Brain microvascular endothelial cell (primary cell): ENCODE measurements at regions not wholly inside any gene's neighbourhood (a gene's known extent, or its start where the extent isn't known, plus 50 kb on each side); places are given as distances from the start of the nearest gene placed in this dataset.

Source experiments
- DNase-seq: peaks from one replicate; pipeline ENCODE4 v3.0.0-alpha.2; 2020
- H3K27ac ChIP-seq: fragments of 250-450 bp; sonication (Bioruptor Pico); 2 replicates; pipeline ENCODE4 v1.5.1; 2020; ENCODE audit warnings: mild to moderate bottlenecking, moderate library complexity
- H3K27me3 ChIP-seq: fragments of 250-450 bp; sonication (Bioruptor Pico); replicated peaks from 2 replicates; pipeline ENCODE4 v1.5.1; 2020; ENCODE audit warnings: mild to moderate bottlenecking
- H3K36me3 ChIP-seq: fragments of 250-450 bp; sonication (Bioruptor Pico); replicated peaks from 2 replicates; pipeline ENCODE4 v1.5.1; 2020; ENCODE audit warnings: mild to moderate bottlenecking
- H3K4me3 ChIP-seq: 2 replicates; pipeline ENCODE4 v1.5.1; 2011; ENCODE audit warnings: low read depth, mild to moderate bottlenecking, control low read depth, low read length, moderate library complexity
- CTCF ChIP-seq: IDR thresholded peaks from 2 replicates; pipeline ENCODE4 v1.5.1; 2011; ENCODE audit warnings: low read depth, mild to moderate bottlenecking, moderate library complexity, low read length, control low read depth, inconsistent platforms; ENCODE audit errors: missing control alignments
- in situ Hi-C: cut with HindIII; loops from 2 replicates; pipeline ENCODE4 v1.10.0; 2017; ENCODE audit warnings: low sequenced_read_pairs, low pct_ligation_motif_present

GRCh38 chr2:189379731-189380261 lies 61.5 kb upstream of the WDR75 start:
- TF ChIP-seq CTCF, result no peak
- Histone ChIP-seq H3K27me3 (no peaks in the 10 kb centered on the region), H3K4me3 (no peak overlapping the region), H3K36me3 (no peaks in the 10 kb centered on the region), H3K27ac (peak overlapping the region; percentile 79)
- in situ Hi-C loops, result no loop called here
- no peak for DNase-seq

GRCh38 chr2:189382668-189383067 lies 58.6 kb upstream of the WDR75 start:
- Histone ChIP-seq H3K36me3 (no peaks in the 10 kb centered on the region), H3K4me3 (no peak overlapping the region), H3K27me3 (no peaks in the 10 kb centered on the region), H3K27ac (no peak overlapping the region)
- in situ Hi-C loops, result no loop called here
- no peak for TF ChIP-seq CTCF
- no peak for DNase-seq

- no peak for TF ChIP-seq CTCF
- Histone ChIP-seq H3K27ac (no peak overlapping the region), H3K4me3 (no peak overlapping the region), H3K36me3 (no peaks in the 10 kb centered on the region), H3K27me3 (no peaks in the 10 kb centered on the region)
- in situ Hi-C loops, result no loop called here
- no peak for DNase-seq
These were observed 54.5 kb upstream of the WDR75 start for GRCh38 chr2:189386741-189387140.

- Histone ChIP-seq H3K27ac (no peak overlapping the region), H3K36me3 (no peaks in the 10 kb centered on the region), H3K27me3 (no peaks in the 10 kb centered on the region), H3K4me3 (no peak overlapping the region)
- no peak for TF ChIP-seq CTCF
- no peak for DNase-seq
- in situ Hi-C loops, result no loop called here
These were observed 50.1 kb upstream of the WDR75 start for GRCh38 chr2:189391201-189391600.
